ENCODE measurements at regions not wholly inside any gene's neighbourhood (a gene's known extent, or its start where the extent isn't known, plus 50 kb on each side); places are given as distances from the start of the nearest gene placed in this dataset.

DNA sequence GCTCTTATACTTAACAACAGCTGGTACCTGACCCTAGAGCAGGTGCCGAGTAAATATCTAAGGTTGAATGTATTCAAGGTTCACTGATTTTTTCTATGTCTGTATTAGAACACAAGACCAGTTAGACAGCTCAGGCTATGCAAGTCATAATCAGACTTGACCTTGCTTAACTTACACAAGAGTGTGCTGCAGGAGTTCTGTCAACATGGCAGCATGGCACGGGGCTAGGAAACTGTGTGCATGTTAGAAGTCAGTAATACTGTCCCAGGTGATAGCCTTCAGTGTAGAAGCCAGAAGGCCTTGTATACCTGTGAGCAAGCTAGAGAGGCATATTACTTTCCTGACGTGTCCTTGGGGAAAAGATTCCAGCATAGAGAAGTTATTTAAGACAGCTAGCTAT, 253.1 kb downstream of the FAT3 start:
- no peaks in the 10 kb centered on the region for H4K20me1 ChIP-seq (replicated peaks; ENCODE audit: control insufficient read depth, insufficient read depth, low read length)
- FAIRE-seq, result no peak
- no peaks in the 10 kb centered on the region for H3K79me2 ChIP-seq (ENCODE audit: control insufficient read depth, insufficient read depth, low read length)
- in situ Hi-C loops (cut with MboI), result no loop called here
- CTCF ChIA-PET (ENCODE audit: low intra/inter-chr PET ratio), result no interaction called here
- H3K9me1 ChIP-seq (ENCODE audit: control insufficient read depth, insufficient read depth, low read length), result no peaks in the 10 kb centered on the region
- no peaks in the 10 kb centered on the region for H3K36me3 ChIP-seq (ENCODE audit: control insufficient read depth, insufficient read depth, low read length)
- POLR2A ChIA-PET, result no interaction called here
- no peak overlapping the region for H3K4me3 ChIP-seq
- DNase-seq (ENCODE audit: extremely low read depth in 1 of 4, low spot score in 3 of 4), result no peak
- H3K9me3 ChIP-seq (replicated peaks; ENCODE audit: control insufficient read depth, insufficient read depth, low read depth, low read length), result no peaks in the 10 kb centered on the region
- intact Hi-C loops (cut with micrococcal nuclease), result no loop called here
- TF ChIP-seq TSC22D4 (tag; IDR thresholded peaks at IDR 0.05), result no peak
- TF ChIP-seq CSDE1 (IDR thresholded peaks at IDR 0.05), result no peak
- no peak for TF ChIP-seq CREB1 (IDR thresholded peaks at IDR 0.05)
- no peak for TF ChIP-seq CREB1 (CRISPR knock-in tag; IDR thresholded peaks at IDR 0.05)
- no peak for TF ChIP-seq ZNF764 (CRISPR knock-in tag; IDR thresholded peaks at IDR 0.05; ENCODE audit: low read depth)
- TF ChIP-seq SIX5 (IDR thresholded peaks at IDR 0.05; ENCODE audit: borderline replicate concordance in 1 of 2, insufficient read depth in 1 of 2, low read depth in 1 of 2, low read length in 2 of 2), result no peak
- no peak for TF ChIP-seq ZNF324 (CRISPR knock-in tag; IDR thresholded peaks at IDR 0.05)
- no peak for TF ChIP-seq ZNF77 (CRISPR knock-in tag; IDR thresholded peaks at IDR 0.05)
- TF ChIP-seq, protein P1, sequence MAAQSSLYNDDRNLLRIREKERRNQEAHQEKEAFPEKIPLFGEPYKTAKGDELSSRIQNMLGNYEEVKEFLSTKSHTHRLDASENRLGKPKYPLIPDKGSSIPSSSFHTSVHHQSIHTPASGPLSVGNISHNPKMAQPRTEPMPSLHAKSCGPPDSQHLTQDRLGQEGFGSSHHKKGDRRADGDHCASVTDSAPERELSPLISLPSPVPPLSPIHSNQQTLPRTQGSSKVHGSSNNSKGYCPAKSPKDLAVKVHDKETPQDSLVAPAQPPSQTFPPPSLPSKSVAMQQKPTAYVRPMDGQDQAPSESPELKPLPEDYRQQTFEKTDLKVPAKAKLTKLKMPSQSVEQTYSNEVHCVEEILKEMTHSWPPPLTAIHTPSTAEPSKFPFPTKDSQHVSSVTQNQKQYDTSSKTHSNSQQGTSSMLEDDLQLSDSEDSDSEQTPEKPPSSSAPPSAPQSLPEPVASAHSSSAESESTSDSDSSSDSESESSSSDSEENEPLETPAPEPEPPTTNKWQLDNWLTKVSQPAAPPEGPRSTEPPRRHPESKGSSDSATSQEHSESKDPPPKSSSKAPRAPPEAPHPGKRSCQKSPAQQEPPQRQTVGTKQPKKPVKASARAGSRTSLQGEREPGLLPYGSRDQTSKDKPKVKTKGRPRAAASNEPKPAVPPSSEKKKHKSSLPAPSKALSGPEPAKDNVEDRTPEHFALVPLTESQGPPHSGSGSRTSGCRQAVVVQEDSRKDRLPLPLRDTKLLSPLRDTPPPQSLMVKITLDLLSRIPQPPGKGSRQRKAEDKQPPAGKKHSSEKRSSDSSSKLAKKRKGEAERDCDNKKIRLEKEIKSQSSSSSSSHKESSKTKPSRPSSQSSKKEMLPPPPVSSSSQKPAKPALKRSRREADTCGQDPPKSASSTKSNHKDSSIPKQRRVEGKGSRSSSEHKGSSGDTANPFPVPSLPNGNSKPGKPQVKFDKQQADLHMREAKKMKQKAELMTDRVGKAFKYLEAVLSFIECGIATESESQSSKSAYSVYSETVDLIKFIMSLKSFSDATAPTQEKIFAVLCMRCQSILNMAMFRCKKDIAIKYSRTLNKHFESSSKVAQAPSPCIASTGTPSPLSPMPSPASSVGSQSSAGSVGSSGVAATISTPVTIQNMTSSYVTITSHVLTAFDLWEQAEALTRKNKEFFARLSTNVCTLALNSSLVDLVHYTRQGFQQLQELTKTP (IDR thresholded peaks at IDR 0.05; ENCODE audit: low read depth in 1 of 2, partially characterized antibody in 2 of 2), result no peak
- TF ChIP-seq ZNF57 (CRISPR knock-in tag; IDR thresholded peaks at IDR 0.05), result no peak
- TF ChIP-seq BRCA1 (IDR thresholded peaks at IDR 0.05), result no peak
- TF ChIP-seq BRCA1 (CRISPR knock-in tag; IDR thresholded peaks at IDR 0.05), result no peak
- TF ChIP-seq, protein P2, sequence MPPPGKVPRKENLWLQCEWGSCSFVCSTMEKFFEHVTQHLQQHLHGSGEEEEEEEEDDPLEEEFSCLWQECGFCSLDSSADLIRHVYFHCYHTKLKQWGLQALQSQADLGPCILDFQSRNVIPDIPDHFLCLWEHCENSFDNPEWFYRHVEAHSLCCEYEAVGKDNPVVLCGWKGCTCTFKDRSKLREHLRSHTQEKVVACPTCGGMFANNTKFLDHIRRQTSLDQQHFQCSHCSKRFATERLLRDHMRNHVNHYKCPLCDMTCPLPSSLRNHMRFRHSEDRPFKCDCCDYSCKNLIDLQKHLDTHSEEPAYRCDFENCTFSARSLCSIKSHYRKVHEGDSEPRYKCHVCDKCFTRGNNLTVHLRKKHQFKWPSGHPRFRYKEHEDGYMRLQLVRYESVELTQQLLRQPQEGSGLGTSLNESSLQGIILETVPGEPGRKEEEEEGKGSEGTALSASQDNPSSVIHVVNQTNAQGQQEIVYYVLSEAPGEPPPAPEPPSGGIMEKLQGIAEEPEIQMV (tag; conservative IDR thresholded peaks at IDR 0.05; ENCODE audit: low read depth), result no peak
- no peak for TF ChIP-seq KDM4B (IDR thresholded peaks at IDR 0.05; ENCODE audit: borderline replicate concordance in 2 of 2, low read depth in 1 of 2)
- H3K27me3 ChIP-seq (ENCODE audit: control insufficient read depth in 2 of 2, insufficient read depth in 2 of 2, low read length in 2 of 2), result no peaks in the 10 kb centered on the region
- BruUV-seq (replicated peaks), result no TSS peak
- H2AFZ ChIP-seq (ENCODE audit: low read depth, low read length), result no peak overlapping the region
- ATAC-seq, result no peak
- H3K27ac ChIP-seq (ENCODE audit: extremely low read depth, low read depth, low read length), result no peak overlapping the region
- WGBS (ENCODE audit: insufficient coverage, low coverage, missing lambda C conversion rate), result 2% methylated on average over 3 of the region's 3 CpGs
- H3K4me2 ChIP-seq (ENCODE audit: insufficient read depth, low read length), result no peak overlapping the region
- no peaks in the 10 kb centered on the region for H3K4me1 ChIP-seq (replicated peaks in 1 of 2; ENCODE audit: control insufficient read depth in 2 of 2, insufficient read depth in 2 of 2, low read length in 2 of 2)
- no peak overlapping the region for H3K9ac ChIP-seq (ENCODE audit: insufficient read depth in 1 of 2, low read depth in 2 of 2, low read length in 2 of 2)

Measured in K562 (cell line).